H1 (cell line): ENCODE measurements at regions not wholly inside any gene's neighbourhood (a gene's known extent, or its start where the extent isn't known, plus 50 kb on each side); places are given as distances from the start of the nearest gene placed in this dataset.

ENCODE experiments used
- CTCF ChIA-PET: fragments of 300-600 bp; sonication (Branson Sonifier 250); formaldehyde crosslinking; loops from one replicate; lab custom pipeline; 2021; ENCODE audit not compliant: partially characterized antibody; lab: Charles Lee
- POLR2A ChIA-PET: fragments of 300-600 bp; sonication (Branson Sonifier 250); formaldehyde crosslinking; loops from one replicate; lab custom pipeline; 2021; ENCODE audit warnings: inconsistent platforms; ENCODE audit not compliant: partially characterized antibody; lab: Charles Lee
- DNase-seq, 2 experiments: peaks; one replicate each; pipeline versions ENCODE4 v3.0.0 to v3.0.0-alpha.2; 2010 to 2022; ENCODE audit warnings: low spot score in 2 of 2, low read depth in 1 of 2, mixed read lengths in 1 of 2
- FAIRE-seq: peaks from 2 replicates; lab custom pipeline; 2011; peaks lifted over from hg19 to GRCh38; lab: Jason Lieb, UNC
- H2AFZ ChIP-seq: 2 replicates; pipeline ENCODE4 v1.8.1; 2012; ENCODE audit warnings: low read length, inconsistent platforms
- H2AK5ac ChIP-seq: 2 replicates; pipeline ENCODE4 v1.6.1; 2013; ENCODE audit warnings: low read depth, low read length
- H2BK120ac ChIP-seq: replicated peaks from 2 replicates; pipeline ENCODE3; 2013; ENCODE audit warnings: low read depth, low read length, inconsistent platforms
- H2BK12ac ChIP-seq: 2 replicates; pipeline ENCODE4 v1.6.1; 2013; ENCODE audit warnings: low read depth, low read length
- H2BK15ac ChIP-seq: 2 replicates; pipeline ENCODE4 v1.6.1; 2013; ENCODE audit warnings: low read length
- H2BK20ac ChIP-seq: 2 replicates; pipeline ENCODE4 v1.6.1; 2013; ENCODE audit warnings: low read length
- H2BK5ac ChIP-seq: 2 replicates; pipeline ENCODE4 v1.6.1; 2013; ENCODE audit warnings: low read depth, low read length
- H3K14ac ChIP-seq: 2 replicates; pipeline ENCODE4 v1.6.1; 2013; ENCODE audit warnings: inconsistent platforms; ENCODE audit not compliant: insufficient read length
- H3K18ac ChIP-seq: 2 replicates; pipeline ENCODE4 v1.6.1; 2013; ENCODE audit warnings: low read length; ENCODE audit errors: extremely low read depth
- H3K23ac ChIP-seq: 2 replicates; pipeline ENCODE4 v1.6.1; 2013; ENCODE audit warnings: inconsistent platforms; ENCODE audit not compliant: insufficient read length
- H3K23me2 ChIP-seq: 2 replicates; pipeline ENCODE4 v1.6.1; 2013; ENCODE audit warnings: low read depth, low read length
- H3K27ac ChIP-seq: 2 replicates; pipeline ENCODE4 v1.6.1; 2011; ENCODE audit warnings: low read depth, low read length, inconsistent platforms
- H3K27me3 ChIP-seq, 4 experiments: replicated peaks in 1 of 4; 1 replicate in 1 of 4; 2 replicates in 3 of 4; pipeline versions ENCODE4 v1.6.1 to v1.8.1; 2011 to 2013; ENCODE audit warnings: low read length in 3 of 4, mild to moderate bottlenecking in 3 of 4, inconsistent platforms in 2 of 4, mixed read lengths in 2 of 4, moderate library complexity in 1 of 4; ENCODE audit not compliant: control insufficient read depth in 3 of 4, insufficient read depth in 3 of 4; ENCODE audit errors: extremely low read depth in 1 of 4
- H3K36me3 ChIP-seq, 4 experiments: 2 replicates each; pipeline versions ENCODE4 v1.6.1 to v1.8.1; 2011 to 2013; ENCODE audit warnings: mild to moderate bottlenecking in 4 of 4, low read length in 3 of 4, moderate library complexity in 2 of 4, control low read depth in 1 of 4, inconsistent platforms in 1 of 4; ENCODE audit not compliant: insufficient read depth in 4 of 4, control insufficient read depth in 2 of 4
- H3K4ac ChIP-seq: replicated peaks from 2 replicates; pipeline ENCODE3; 2013; ENCODE audit warnings: low read length, low read depth, mixed read lengths, inconsistent platforms; ENCODE audit not compliant: insufficient read length
- H3K4me1 ChIP-seq, 4 experiments: replicated peaks in 1 of 4; 1 replicate in 1 of 4; 2 replicates in 3 of 4; pipeline versions ENCODE4 v1.6.1 to v1.8.1; 2011 to 2013; ENCODE audit warnings: low read length in 3 of 4, inconsistent platforms in 2 of 4, mixed read lengths in 1 of 4; ENCODE audit not compliant: insufficient read depth in 4 of 4, control insufficient read depth in 3 of 4
- H3K4me2 ChIP-seq, 2 experiments: 2 replicates each; pipeline versions ENCODE4 v1.6.1 to v1.8.1; 2011 to 2013; ENCODE audit warnings: low read depth in 2 of 2, low read length in 2 of 2, control low read depth in 1 of 2, inconsistent platforms in 1 of 2, mild to moderate bottlenecking in 1 of 2; ENCODE audit not compliant: insufficient read depth in 1 of 2
- H3K4me3 ChIP-seq, 4 experiments: fragments of 200-600, 300-600 bp in 1 of 4; sonication (generic), shearing (Covaris generic), sonication (Bioruptor Twin) in 1 of 4; 2 replicates each; pipeline versions ENCODE4 v1.5.1 to v1.8.1; 2011 to 2016; ENCODE audit warnings: low read length in 4 of 4, low read depth in 3 of 4, control low read depth in 2 of 4, inconsistent platforms in 2 of 4, mild to moderate bottlenecking in 2 of 4, mixed read lengths in 1 of 4, moderate library complexity in 1 of 4; ENCODE audit not compliant: insufficient read depth in 2 of 4; ENCODE audit errors: extremely low read depth in 1 of 4
- H3K56ac ChIP-seq: replicated peaks from 2 replicates; pipeline ENCODE3; 2013; ENCODE audit warnings: low read depth, mild to moderate bottlenecking, mixed read lengths, low read length, inconsistent platforms; ENCODE audit not compliant: insufficient read length
- H3K79me1 ChIP-seq: 2 replicates; pipeline ENCODE4 v1.6.1; 2013; ENCODE audit warnings: low read depth, low read length, control low read depth
- H3K79me2 ChIP-seq, 2 experiments: 2 replicates each; pipeline versions ENCODE4 v1.6.1 to v1.8.1; 2012 to 2013; ENCODE audit warnings: low read length in 2 of 2, mild to moderate bottlenecking in 2 of 2, inconsistent platforms in 1 of 2; ENCODE audit not compliant: insufficient read depth in 2 of 2, control insufficient read depth in 1 of 2
- H3K9ac ChIP-seq, 4 experiments: replicated peaks in 1 of 4; 1 replicate in 1 of 4; 2 replicates in 3 of 4; pipeline versions ENCODE4 v1.6.1 to v1.8.1; 2011 to 2013; ENCODE audit warnings: low read depth in 3 of 4, low read length in 3 of 4, control low read depth in 2 of 4, mild to moderate bottlenecking in 2 of 4, moderate library complexity in 2 of 4, inconsistent platforms in 1 of 4; ENCODE audit errors: extremely low read depth in 1 of 4
- H3K9me3 ChIP-seq, 2 experiments: 2 replicates each; pipeline versions ENCODE4 v1.6.1 to v1.8.1; 2012 to 2013; ENCODE audit warnings: mild to moderate bottlenecking in 2 of 2, moderate library complexity in 2 of 2, control low read depth in 1 of 2, inconsistent platforms in 1 of 2, low read depth in 1 of 2, low read length in 1 of 2, mixed read lengths in 1 of 2; ENCODE audit not compliant: insufficient read depth in 2 of 2
- H4K20me1 ChIP-seq, 2 experiments: replicated peaks in 1 of 2; 2 replicates each; pipeline versions ENCODE3 to v1.8.1; 2011 to 2013; ENCODE audit warnings: inconsistent platforms in 2 of 2, low read length in 2 of 2, mild to moderate bottlenecking in 1 of 2; ENCODE audit not compliant: insufficient read depth in 2 of 2, control insufficient read depth in 1 of 2
- H4K5ac ChIP-seq: 2 replicates; pipeline ENCODE4 v1.6.1; 2013; ENCODE audit warnings: low read length, low read depth, mixed read lengths, inconsistent platforms; ENCODE audit not compliant: insufficient read length
- H4K8ac ChIP-seq: 2 replicates; pipeline ENCODE4 v1.8.0; 2013; ENCODE audit warnings: mild to moderate bottlenecking, moderate library complexity, low read length, inconsistent platforms; ENCODE audit not compliant: insufficient read depth; ENCODE audit errors: extremely low read depth
- H4K91ac ChIP-seq: replicated peaks from 2 replicates; pipeline ENCODE3; 2013; ENCODE audit warnings: low read length, mixed read lengths, inconsistent platforms; ENCODE audit not compliant: insufficient read length
- BCL11A ChIP-seq, 2 experiments: IDR thresholded peaks; one replicate each; pipeline ENCODE4 v1.6.1; 2011; ENCODE audit warnings: low read depth in 2 of 2, low read length in 2 of 2, mild to moderate bottlenecking in 2 of 2
- EP300 ChIP-seq, 2 experiments: IDR thresholded peaks; 1 replicate in 1 of 2; 2 replicates in 1 of 2; pipeline ENCODE4 v1.6.1; 2011 to 2012; ENCODE audit warnings: low read depth in 2 of 2, low read length in 2 of 2, mild to moderate bottlenecking in 2 of 2, borderline replicate concordance in 1 of 2, inconsistent platforms in 1 of 2, moderate library complexity in 1 of 2
- KDM1A ChIP-seq: fragments of 200-600, 300-600 bp; sonication (generic); IDR thresholded peaks from 2 replicates; pipeline ENCODE4 v1.7.1; 2016; ENCODE audit warnings: mild to moderate bottlenecking, low read length, borderline replicate concordance
- POLR2A ChIP-seq, 2 experiments: IDR thresholded peaks; 1 replicate in 1 of 2; 2 replicates in 1 of 2; pipeline ENCODE4 v1.6.1; 2011; ENCODE audit warnings: low read depth in 2 of 2, low read length in 2 of 2, mild to moderate bottlenecking in 2 of 2; ENCODE audit errors: control extremely low read depth in 1 of 2
- POLR2AphosphoS5 ChIP-seq: IDR thresholded peaks from 2 replicates; pipeline ENCODE4 v1.6.1; 2011; ENCODE audit warnings: low read depth, low read length
- RBBP5 ChIP-seq: IDR thresholded peaks from 2 replicates; pipeline ENCODE4 v1.7.1; 2012; ENCODE audit warnings: low read depth, mild to moderate bottlenecking, inconsistent platforms, low read length, moderate library complexity, borderline replicate concordance
- SIRT6 ChIP-seq: IDR thresholded peaks from one replicate; pipeline ENCODE4 v1.7.1; 2012; ENCODE audit warnings: low read length, inconsistent platforms
- SIX5 ChIP-seq: IDR thresholded peaks from 2 replicates; pipeline ENCODE4 v1.6.1; 2011; ENCODE audit warnings: mild to moderate bottlenecking, low read depth, low read length
- SP4 ChIP-seq: IDR thresholded peaks from 2 replicates; pipeline ENCODE4 v1.6.1; 2012; ENCODE audit warnings: low read length, inconsistent platforms
- SUZ12 ChIP-seq: fragments of 200-600 bp; sonication (generic); IDR thresholded peaks from 2 replicates; pipeline ENCODE4 v1.6.1; 2012; ENCODE audit warnings: mild to moderate bottlenecking, inconsistent platforms, low read length, moderate library complexity, mixed read lengths
- WGBS, 2 experiments: shearing (Covaris generic) in 1 of 2; methylation state at CpG; one replicate each; pipeline versions ENCODE4 v1.1.6 to v1.1.7; 2013 to 2015; ENCODE audit warnings: low lambda C conversion rate in 2 of 2, mixed read lengths in 2 of 2, inconsistent platforms in 1 of 2, low coverage in 1 of 2, missing lambda C conversion rate in 1 of 2; ENCODE audit not compliant: insufficient replicate concordance in 2 of 2, insufficient coverage in 1 of 2, insufficient read length in 1 of 2; ENCODE audit errors: extremely low coverage in 1 of 2, missing lambda C conversion rate in 1 of 2; 5-methylcytosine and 5-hydroxymethylcytosine counted together

- H3K9me3 ChIP-seq = peaks cover 0 to 4% of the 10 kb centered on the region in 2 experiments; a peak in 1 of 4 replicates
- H2BK120ac ChIP-seq = no peak overlapping the region
- ChIA-PET POLR2A (interaction anchor here (0.8 kb wide), 1 partner anchor 15 kb away, joined by 3 read pairs; no protein-coding TSS in a partner anchor), CTCF (no interaction called here)
- TF ChIP-seq POLR2A (IDR thresholded peaks at IDR 0.05; ENCODE audit: control extremely low read depth in 1 of 2, low read depth in 2 of 2, low read length in 2 of 2) (no peak), BCL11A (IDR thresholded peaks at IDR 0.05; ENCODE audit: low read depth in 2 of 2, low read length in 2 of 2) (no peak), SIX5 (no peak), KDM1A (no peak), SIRT6 (no peak), POLR2AphosphoS5 (no peak), EP300 (IDR thresholded peaks at IDR 0.05; ENCODE audit: borderline replicate concordance in 1 of 2, low read depth in 2 of 2, low read length in 2 of 2) (no peak), RBBP5 (no peak), SP4 (no peak), SUZ12 (no peak)
- no peak overlapping the region for H4K91ac ChIP-seq
- H4K5ac ChIP-seq = no peak overlapping the region
- no peak overlapping the region for H2BK15ac ChIP-seq
- no peaks in the 10 kb centered on the region for H3K27me3 ChIP-seq
- H3K56ac ChIP-seq = no peak overlapping the region
- no peak overlapping the region for H2BK12ac ChIP-seq
- H3K23me2 ChIP-seq = no peaks in the 10 kb centered on the region
- FAIRE-seq (no peak), DNase-seq (peak in 1 of 2 experiments; percentile 13)
- no peaks in the 10 kb centered on the region for H3K79me1 ChIP-seq
- no peak overlapping the region for H3K23ac ChIP-seq
- peaks cover 0 to 10% (median 3%) of the 10 kb centered on the region in 4 experiments; a peak in 4 of 8 replicates for H3K36me3 ChIP-seq
- no peak overlapping the region for H3K4me3 ChIP-seq
- no peaks in the 10 kb centered on the region for H4K20me1 ChIP-seq
- H3K27ac ChIP-seq = no peak overlapping the region
- no peaks in the 10 kb centered on the region for H3K4me1 ChIP-seq
- no peak overlapping the region for H3K4ac ChIP-seq
- no peak overlapping the region for H3K18ac ChIP-seq
- H2AK5ac ChIP-seq = no peak overlapping the region
- no peak overlapping the region for H3K9ac ChIP-seq
- 88% methylated on average over 4 of the region's 4 CpGs; no CpG with 5 or more reads in 1 of the 2 experiments for WGBS, 2 experiments
- H4K8ac ChIP-seq = no peak overlapping the region
- no peak overlapping the region for H2BK5ac ChIP-seq
- H3K79me2 ChIP-seq = peaks cover 0 to 57% of the 10 kb centered on the region in 2 experiments; a peak in 3 of 4 replicates
- no peak overlapping the region for H3K14ac ChIP-seq
- no peak overlapping the region for H3K4me2 ChIP-seq
- H2AFZ ChIP-seq = no peak overlapping the region
- H2BK20ac ChIP-seq = no peak overlapping the region
These were observed 198.6 kb downstream of the SOX4 start for GRCh38 chr6:21792177-21792576.
